ENCODE measurements at regions not wholly inside any gene's neighbourhood (a gene's known extent, or its start where the extent isn't known, plus 50 kb on each side); places are given as distances from the start of the nearest gene placed in this dataset.
"Not testable (repeated sequence)": the region's sequence is repeated elsewhere in the genome, so short reads cannot be mapped to it uniquely, and the experiment has no call there.

DNA sequence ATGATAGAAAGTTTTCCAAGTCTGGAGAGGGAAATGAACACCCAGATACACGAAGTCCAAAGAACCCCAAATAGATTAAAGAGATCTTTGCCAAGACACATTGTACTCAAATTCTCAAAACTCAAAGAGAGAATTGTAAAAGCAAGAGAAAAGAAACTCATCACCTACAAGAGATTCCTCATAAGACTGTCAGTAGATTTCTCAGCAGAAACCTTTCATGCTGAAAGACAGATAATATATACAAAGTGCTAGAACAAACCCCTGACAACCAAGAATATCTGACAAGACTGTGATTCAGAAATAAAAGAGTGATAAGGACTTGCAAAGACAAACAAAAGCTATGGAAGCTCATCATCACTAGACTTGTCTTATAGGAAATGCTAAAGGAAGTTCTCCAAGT, 326.7 kb upstream of the ZNF608 start:
- Histone ChIP-seq H3K27ac (no peak overlapping the region), H3K4me3 (ENCODE audit: low read depth, low read length) (no peak overlapping the region), H3K27me3 (ENCODE audit: insufficient read depth, low read depth, severe bottlenecking) (no peaks in the 10 kb centered on the region), H3K36me3 (no peaks in the 10 kb centered on the region), H3K9me3 (ENCODE audit: severe bottlenecking) (peaks cover 4% of the 10 kb centered on the region)
- no peak for DNase-seq
- TF ChIP-seq, protein P1, sequence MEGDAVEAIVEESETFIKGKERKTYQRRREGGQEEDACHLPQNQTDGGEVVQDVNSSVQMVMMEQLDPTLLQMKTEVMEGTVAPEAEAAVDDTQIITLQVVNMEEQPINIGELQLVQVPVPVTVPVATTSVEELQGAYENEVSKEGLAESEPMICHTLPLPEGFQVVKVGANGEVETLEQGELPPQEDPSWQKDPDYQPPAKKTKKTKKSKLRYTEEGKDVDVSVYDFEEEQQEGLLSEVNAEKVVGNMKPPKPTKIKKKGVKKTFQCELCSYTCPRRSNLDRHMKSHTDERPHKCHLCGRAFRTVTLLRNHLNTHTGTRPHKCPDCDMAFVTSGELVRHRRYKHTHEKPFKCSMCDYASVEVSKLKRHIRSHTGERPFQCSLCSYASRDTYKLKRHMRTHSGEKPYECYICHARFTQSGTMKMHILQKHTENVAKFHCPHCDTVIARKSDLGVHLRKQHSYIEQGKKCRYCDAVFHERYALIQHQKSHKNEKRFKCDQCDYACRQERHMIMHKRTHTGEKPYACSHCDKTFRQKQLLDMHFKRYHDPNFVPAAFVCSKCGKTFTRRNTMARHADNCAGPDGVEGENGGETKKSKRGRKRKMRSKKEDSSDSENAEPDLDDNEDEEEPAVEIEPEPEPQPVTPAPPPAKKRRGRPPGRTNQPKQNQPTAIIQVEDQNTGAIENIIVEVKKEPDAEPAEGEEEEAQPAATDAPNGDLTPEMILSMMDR (IDR thresholded peaks at IDR 0.05; ENCODE audit: low read depth, low read length) = no peak

DNA sequence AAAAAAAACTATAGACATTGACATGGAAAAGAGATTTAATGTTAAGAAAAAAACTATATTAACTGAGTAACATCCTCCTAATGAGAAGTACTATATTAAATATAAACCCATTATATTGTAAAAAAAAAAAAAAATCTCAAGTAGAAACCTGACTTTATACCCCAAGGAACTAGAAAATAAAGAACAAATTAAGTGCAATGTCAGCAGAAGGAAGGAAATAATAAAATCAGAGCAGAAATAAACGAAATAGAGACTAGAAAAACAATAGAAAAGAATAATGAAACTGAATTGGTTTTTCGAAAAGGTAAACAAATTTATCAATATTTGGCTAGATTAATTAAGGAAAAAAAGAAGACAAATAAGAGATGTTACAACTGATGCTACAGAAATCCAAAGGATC, 329.1 kb upstream of the ZNF608 start:
- H3K27ac ChIP-seq = no peak overlapping the region

GRCh38 chr5:125079028-125079427, 332.6 kb upstream of the ZNF608 start:
- not testable (repeated sequence) for H3K36me3 ChIP-seq; H3K4me3 ChIP-seq (ENCODE audit: low read depth, low read length); H3K27me3 ChIP-seq (ENCODE audit: insufficient read depth, low read depth, severe bottlenecking); DNase-seq; H3K27ac ChIP-seq; H3K9me3 ChIP-seq (ENCODE audit: severe bottlenecking)

More for the DNA sequence above, 329.1 kb upstream of the ZNF608 start:
- Histone ChIP-seq H3K36me3 (no peaks in the 10 kb centered on the region), H3K9me3 (ENCODE audit: severe bottlenecking) (peaks cover 2% of the 10 kb centered on the region), H3K27me3 (ENCODE audit: insufficient read depth, low read depth, severe bottlenecking) (no peaks in the 10 kb centered on the region), H3K4me3 (ENCODE audit: low read depth, low read length) (no peak overlapping the region)
- no peak for DNase-seq
- TF ChIP-seq, protein P1 (IDR thresholded peaks at IDR 0.05; ENCODE audit: low read depth, low read length) = no peak

DNA sequence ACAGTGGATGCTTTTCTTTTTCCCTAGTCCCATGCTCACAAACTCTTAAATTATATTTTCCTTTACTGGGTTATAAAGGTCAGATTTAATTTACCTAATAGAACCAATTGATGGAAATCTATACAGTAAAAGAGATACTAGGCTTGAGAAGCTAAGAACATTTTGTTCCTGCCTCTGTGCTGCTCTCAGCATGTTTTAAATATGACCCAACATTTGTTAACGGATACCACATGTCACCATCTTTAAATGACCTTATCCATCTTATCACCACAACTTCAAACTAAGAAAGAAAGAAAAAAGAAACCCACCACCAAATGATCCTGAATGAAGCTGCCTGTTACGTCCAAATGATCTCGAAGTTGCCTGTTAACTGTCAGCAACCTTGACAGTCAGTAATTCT, 334.7 kb upstream of the ZNF608 start:
- Histone ChIP-seq H3K9me3 (ENCODE audit: severe bottlenecking) (peaks cover 2% of the 10 kb centered on the region), H3K4me3 (ENCODE audit: low read depth, low read length) (no peak overlapping the region), H3K27me3 (ENCODE audit: insufficient read depth, low read depth, severe bottlenecking) (no peaks in the 10 kb centered on the region), H3K27ac (no peak overlapping the region), H3K36me3 (no peaks in the 10 kb centered on the region)
- TF ChIP-seq, protein P1 (IDR thresholded peaks at IDR 0.05; ENCODE audit: low read depth, low read length) = no peak
- DNase-seq = no peak

DNA sequence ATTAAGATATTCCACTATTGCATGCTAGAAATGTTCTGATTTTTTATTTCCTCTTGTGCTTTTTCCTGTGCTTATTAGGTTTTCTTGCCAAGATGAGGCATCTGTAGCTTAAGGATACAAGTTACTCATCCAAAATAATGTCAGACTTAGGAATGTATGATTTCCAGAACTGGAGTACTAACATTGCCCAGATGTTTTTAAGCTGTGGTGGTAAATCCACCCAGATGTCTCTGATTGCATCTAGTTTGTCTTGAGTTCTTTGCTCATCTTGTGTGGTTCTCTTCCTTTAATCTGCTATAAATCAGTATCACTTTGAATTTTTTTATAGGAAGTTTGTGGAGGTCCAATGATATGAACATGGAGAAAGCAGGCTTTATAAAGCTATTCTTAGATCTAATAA, 337.5 kb upstream of the ZNF608 start:
- Histone ChIP-seq H3K4me3 (ENCODE audit: low read depth, low read length) (no peak overlapping the region), H3K27me3 (ENCODE audit: insufficient read depth, low read depth, severe bottlenecking) (no peaks in the 10 kb centered on the region), H3K27ac (no peak overlapping the region), H3K9me3 (ENCODE audit: severe bottlenecking) (no peaks in the 10 kb centered on the region), H3K36me3 (no peaks in the 10 kb centered on the region)
- TF ChIP-seq, protein P1 (IDR thresholded peaks at IDR 0.05; ENCODE audit: low read depth, low read length) = no peak
- DNase-seq = no peak

GRCh38 chr5:125085797-125086505, 339.5 kb upstream of the ZNF608 start:
- no peaks in the 10 kb centered on the region for H3K36me3 ChIP-seq
- no peaks in the 10 kb centered on the region for H3K27me3 ChIP-seq (ENCODE audit: insufficient read depth, low read depth, severe bottlenecking)
- TF ChIP-seq, protein P1 (IDR thresholded peaks at IDR 0.05; ENCODE audit: low read depth, low read length) = no peak
- DNase-seq = no peak
- no peak overlapping the region for H3K27ac ChIP-seq
- no peak overlapping the region for H3K4me3 ChIP-seq (ENCODE audit: low read depth, low read length)
- H3K9me3 ChIP-seq (ENCODE audit: severe bottlenecking) = no peaks in the 10 kb centered on the region

Measured in WERI-Rb-1 (cell line).